Stomach smooth muscle (tissue), 2 donors: ENCODE measurements at regions not wholly inside any gene's neighbourhood (a gene's known extent, or its start where the extent isn't known, plus 50 kb on each side); places are given as distances from the start of the nearest gene placed in this dataset.

Experiments
- H3K27ac ChIP-seq: one replicate; pipeline ENCODE4 v1.7.0; 2013; ENCODE audit warnings: mild to moderate bottlenecking, low read length, inconsistent platforms
- H3K27me3 ChIP-seq, 2 donors: one replicate each; pipeline ENCODE4 v1.7.0; 2013; ENCODE audit warnings: low read length in 2 of 2; ENCODE audit not compliant: insufficient read depth in 2 of 2, control insufficient read depth in 1 of 2
- H3K36me3 ChIP-seq, 2 donors: one replicate each; pipeline ENCODE4 v1.7.0; 2013; ENCODE audit warnings: low read length in 2 of 2; ENCODE audit not compliant: control insufficient read depth in 2 of 2, insufficient read depth in 2 of 2
- H3K4me1 ChIP-seq: one replicate; pipeline ENCODE4 v1.7.0; 2013; ENCODE audit warnings: low read length; ENCODE audit not compliant: control insufficient read depth, insufficient read depth
- H3K4me3 ChIP-seq, 2 donors: one replicate each; pipeline ENCODE4 v1.7.0; 2013; ENCODE audit warnings: low read length in 2 of 2
- H3K9ac ChIP-seq, 2 donors: one replicate each; pipeline ENCODE4 v1.7.0; 2013; ENCODE audit warnings: low read length in 2 of 2, mild to moderate bottlenecking in 1 of 2
- H3K9me3 ChIP-seq, 2 donors: one replicate each; pipeline ENCODE4 v1.7.0; 2013; ENCODE audit warnings: low read length in 2 of 2; ENCODE audit not compliant: control insufficient read depth in 2 of 2
- donor health status: healthy.
- donor health status: Pancreatic carcinoma.

- H3K4me3 ChIP-seq: no peak overlapping the region
- H3K9ac ChIP-seq: no peak overlapping the region
- H3K9me3 ChIP-seq: no peaks in the 10 kb centered on the region
These were observed 420.7 kb upstream of the MYT1L start for GRCh38 chr2:2751715-2752315.

GRCh38 chr2:2750867-2751714 lies 420.0 kb upstream of the MYT1L start:
- no peaks in the 10 kb centered on the region for H3K4me1 ChIP-seq
- no peak overlapping the region for H3K27ac ChIP-seq
- no peaks in the 10 kb centered on the region for H3K27me3 ChIP-seq
- no peak overlapping the region for H3K4me3 ChIP-seq
- no peaks in the 10 kb centered on the region for H3K9me3 ChIP-seq
- no peaks in the 10 kb centered on the region for H3K36me3 ChIP-seq
- H3K9ac ChIP-seq: no peak overlapping the region

More at GRCh38 chr2:2751715-2752315, 420.7 kb upstream of the MYT1L start:
- Histone ChIP-seq H3K27me3 (no peaks in the 10 kb centered on the region), H3K36me3 (no peaks in the 10 kb centered on the region), H3K27ac (no peak overlapping the region), H3K4me1 (no peaks in the 10 kb centered on the region)

GRCh38 chr2:2749206-2749598 lies 418.1 kb upstream of the MYT1L start:
- H3K9me3 ChIP-seq: no peaks in the 10 kb centered on the region
- H3K27ac ChIP-seq: no peak overlapping the region
- H3K4me3 ChIP-seq: no peak overlapping the region
- no peaks in the 10 kb centered on the region for H3K27me3 ChIP-seq
- no peaks in the 10 kb centered on the region for H3K36me3 ChIP-seq
- H3K4me1 ChIP-seq: no peaks in the 10 kb centered on the region
- no peak overlapping the region for H3K9ac ChIP-seq

- H3K9ac ChIP-seq: no peak overlapping the region
- H3K27ac ChIP-seq: no peak overlapping the region
- H3K36me3 ChIP-seq: no peaks in the 10 kb centered on the region
- H3K9me3 ChIP-seq: no peaks in the 10 kb centered on the region
- H3K27me3 ChIP-seq: no peaks in the 10 kb centered on the region
- no peak overlapping the region for H3K4me3 ChIP-seq
- H3K4me1 ChIP-seq: no peaks in the 10 kb centered on the region
These were observed 417.5 kb upstream of the MYT1L start for GRCh38 chr2:2748399-2749205.

- H3K9ac ChIP-seq: no peak overlapping the region
- no peaks in the 10 kb centered on the region for H3K27me3 ChIP-seq
- H3K36me3 ChIP-seq: no peaks in the 10 kb centered on the region
- no peaks in the 10 kb centered on the region for H3K4me1 ChIP-seq
- H3K4me3 ChIP-seq: no peak overlapping the region
- H3K9me3 ChIP-seq: no peaks in the 10 kb centered on the region
- H3K27ac ChIP-seq: no peak overlapping the region
These were observed 416.8 kb upstream of the MYT1L start for GRCh38 chr2:2747797-2748301.

GRCh38 chr2:2746731-2747130 lies 415.7 kb upstream of the MYT1L start:
- Histone ChIP-seq H3K4me3 (no peak overlapping the region), H3K9me3 (no peaks in the 10 kb centered on the region), H3K27ac (no peak overlapping the region), H3K4me1 (no peaks in the 10 kb centered on the region), H3K36me3 (no peaks in the 10 kb centered on the region), H3K27me3 (no peaks in the 10 kb centered on the region), H3K9ac (no peak overlapping the region)

GRCh38 chr2:2744958-2745715 lies 414.1 kb upstream of the MYT1L start:
- no peaks in the 10 kb centered on the region for H3K9me3 ChIP-seq
- H3K36me3 ChIP-seq: no peaks in the 10 kb centered on the region
- H3K4me1 ChIP-seq: no peaks in the 10 kb centered on the region
- H3K27ac ChIP-seq: no peak overlapping the region
- no peaks in the 10 kb centered on the region for H3K27me3 ChIP-seq
- H3K9ac ChIP-seq: no peak overlapping the region
- no peak overlapping the region for H3K4me3 ChIP-seq

GRCh38 chr2:2744107-2744506 lies 413.0 kb upstream of the MYT1L start:
- H3K36me3 ChIP-seq: no peaks in the 10 kb centered on the region
- H3K9me3 ChIP-seq: no peaks in the 10 kb centered on the region
- H3K4me3 ChIP-seq: no peak overlapping the region
- H3K9ac ChIP-seq: no peak overlapping the region
- H3K27ac ChIP-seq: no peak overlapping the region
- H3K27me3 ChIP-seq: no peaks in the 10 kb centered on the region
- no peaks in the 10 kb centered on the region for H3K4me1 ChIP-seq

- no peak overlapping the region for H3K9ac ChIP-seq
- no peaks in the 10 kb centered on the region for H3K36me3 ChIP-seq
- no peaks in the 10 kb centered on the region for H3K4me1 ChIP-seq
- H3K27ac ChIP-seq: no peak overlapping the region
- H3K4me3 ChIP-seq: no peak overlapping the region
- no peaks in the 10 kb centered on the region for H3K9me3 ChIP-seq
- no peaks in the 10 kb centered on the region for H3K27me3 ChIP-seq
These were observed 412.1 kb upstream of the MYT1L start for GRCh38 chr2:2743164-2743571.

- Histone ChIP-seq H3K4me3 (no peak overlapping the region), H3K9me3 (no peaks in the 10 kb centered on the region), H3K36me3 (no peaks in the 10 kb centered on the region), H3K4me1 (no peaks in the 10 kb centered on the region), H3K27ac (no peak overlapping the region), H3K9ac (no peak overlapping the region), H3K27me3 (no peaks in the 10 kb centered on the region)
These were observed 411.7 kb upstream of the MYT1L start for GRCh38 chr2:2742726-2743125.
